ENCODE measurements at regions not wholly inside any gene's neighbourhood (a gene's known extent, or its start where the extent isn't known, plus 50 kb on each side); places are given as distances from the start of the nearest gene placed in this dataset.

DNA sequence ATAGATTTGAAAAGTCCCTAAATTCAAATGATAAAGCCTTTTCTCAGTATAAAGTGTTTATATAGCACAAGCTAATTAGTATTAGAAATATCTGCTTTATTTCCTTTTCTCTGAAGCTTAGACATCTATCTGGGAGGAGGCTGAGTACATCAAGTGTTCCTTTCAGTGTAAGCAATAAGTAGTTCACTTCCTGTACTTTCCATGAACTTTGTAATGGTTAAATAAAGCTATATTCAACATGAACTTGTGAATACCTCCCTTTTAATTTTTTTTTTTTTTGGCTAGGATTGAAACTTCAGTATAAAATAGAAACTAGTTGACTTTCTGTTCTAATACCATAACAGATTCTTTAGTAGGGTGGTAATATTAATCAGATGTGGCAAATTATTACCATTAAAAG is 190.9 kb downstream of the CENPW start:
- Histone ChIP-seq H3K27me3 (ENCODE audit: control insufficient read depth, insufficient read depth, low read length) (no peaks in the 10 kb centered on the region), H4K20me1 (ENCODE audit: insufficient read depth, low read length) (no peaks in the 10 kb centered on the region), H4K8ac (ENCODE audit: low read depth in 2 of 2, low read length in 2 of 2) (no peak overlapping the region), H3K4me2 (ENCODE audit: low read depth, low read length) (no peak overlapping the region), H3K14ac (replicated peaks; ENCODE audit: low read depth, low read length) (no peak overlapping the region), H2BK20ac (ENCODE audit: low read depth, low read length) (no peak overlapping the region), H3K9me1 (ENCODE audit: insufficient read depth, low read length) (no peaks in the 10 kb centered on the region), H3K4me1 (ENCODE audit: control insufficient read depth, insufficient read depth, low read length) (no peaks in the 10 kb centered on the region), H2BK15ac (ENCODE audit: low read depth, low read length) (no peak overlapping the region), H2AK5ac (ENCODE audit: low read depth, low read length) (no peak overlapping the region), H3K4me3 (ENCODE audit: insufficient read depth, low read depth, low read length) (no peak overlapping the region), H3K9ac (ENCODE audit: low read depth, low read length) (no peak overlapping the region), H2BK5ac (ENCODE audit: low read depth, low read length, poor library complexity, severe bottlenecking) (no peak overlapping the region), H3K36me3 (ENCODE audit: control insufficient read depth, insufficient read depth, low read length) (no peaks in the 10 kb centered on the region), H2BK120ac (ENCODE audit: low read depth, low read length) (no peak overlapping the region), H3K56ac (ENCODE audit: extremely low read depth, insufficient read depth, low read length) (no peak overlapping the region), H3K18ac (ENCODE audit: low read depth, low read length) (no peak overlapping the region), H2AFZ (replicated peaks; ENCODE audit: low read length, poor library complexity) (no peak overlapping the region), H3K79me1 (ENCODE audit: low read depth in 1 of 2, low read length in 2 of 2) (no peaks in the 10 kb centered on the region), H3K9me3 (ENCODE audit: control insufficient read depth, insufficient read depth, low read length) (no peaks in the 10 kb centered on the region), H2AK9ac (replicated peaks; ENCODE audit: low read depth, low read length, poor library complexity) (no peak overlapping the region), H3K27ac (ENCODE audit: insufficient read depth, low read length) (no peak overlapping the region), H3K4ac (ENCODE audit: low read depth, low read length) (no peak overlapping the region), H4K5ac (ENCODE audit: low read depth, low read length) (no peak overlapping the region), H3K23ac (ENCODE audit: low read depth, low read length) (no peak overlapping the region), H4K91ac (ENCODE audit: insufficient read depth, low read depth, low read length) (no peak overlapping the region)
- no peak for ATAC-seq (ENCODE audit: low read depth)
- ChIA-PET POLR2A (ENCODE audit: unreplicated experiment) (no interaction called here), CTCF (no interaction called here)
- BruUV-seq (replicated peaks) = no TSS peak
- no peak for DNase-seq
- in situ Hi-C loops (cut with MboI; ENCODE audit: low sequenced_read_pairs) = no loop called here
- intact Hi-C loops (cut with micrococcal nuclease) = no loop called here
- dilution Hi-C loops (cut with HindIII; ENCODE audit: low sequenced_read_pairs, unreplicated experiment) = no loop called here
- TF ChIP-seq, protein P1, sequence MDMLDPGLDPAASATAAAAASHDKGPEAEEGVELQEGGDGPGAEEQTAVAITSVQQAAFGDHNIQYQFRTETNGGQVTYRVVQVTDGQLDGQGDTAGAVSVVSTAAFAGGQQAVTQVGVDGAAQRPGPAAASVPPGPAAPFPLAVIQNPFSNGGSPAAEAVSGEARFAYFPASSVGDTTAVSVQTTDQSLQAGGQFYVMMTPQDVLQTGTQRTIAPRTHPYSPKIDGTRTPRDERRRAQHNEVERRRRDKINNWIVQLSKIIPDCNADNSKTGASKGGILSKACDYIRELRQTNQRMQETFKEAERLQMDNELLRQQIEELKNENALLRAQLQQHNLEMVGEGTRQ (IDR thresholded peaks at IDR 0.05; ENCODE audit: low read depth, low read length) = no peak
- no peak for TF ChIP-seq FOS (IDR thresholded peaks at IDR 0.05; ENCODE audit: low read depth, low read length)
